Hepatocyte (in vitro differentiated cells): ENCODE measurements at regions not wholly inside any gene's neighbourhood (a gene's known extent, or its start where the extent isn't known, plus 50 kb on each side); places are given as distances from the start of the nearest gene placed in this dataset.
A peak's percentile ranks its signal among the peaks of the same experiment; 100 is the strongest.

Source experiments
- DNase-seq: peaks from one replicate; pipeline ENCODE4 v3.0.0-alpha.2; 2016; ENCODE audit warnings: low spot score
- H2AFZ ChIP-seq: fragments of 200-600 bp; sonication (generic); 2 replicates; pipeline ENCODE4 v1.6.0; 2016; ENCODE audit warnings: antibody characterized with exemption, mild to moderate bottlenecking
- H3K27ac ChIP-seq: fragments of 200-600 bp; sonication (generic); 2 replicates; pipeline ENCODE4 v1.5.1; 2016; ENCODE audit warnings: mild to moderate bottlenecking
- H3K27me3 ChIP-seq: fragments of 200-600 bp; sonication (generic); 2 replicates; pipeline ENCODE4 v1.6.1; 2016
- H3K36me3 ChIP-seq: fragments of 200-600 bp; sonication (generic); replicated peaks from 2 replicates; pipeline ENCODE4 v1.5.1; 2016; ENCODE audit warnings: low read depth; ENCODE audit not compliant: insufficient read depth
- H3K4me1 ChIP-seq: fragments of 200-600 bp; sonication (generic); 2 replicates; pipeline ENCODE4 v1.5.1; 2016; ENCODE audit warnings: mild to moderate bottlenecking, moderate library complexity; ENCODE audit not compliant: insufficient read depth
- H3K4me2 ChIP-seq: fragments of 200-600 bp; sonication (generic); 2 replicates; pipeline ENCODE4 v1.6.0; 2016
- H3K4me3 ChIP-seq: fragments of 200-600 bp; sonication (generic); 2 replicates; pipeline ENCODE4 v1.5.1; 2016; ENCODE audit warnings: mild to moderate bottlenecking
- H3K79me2 ChIP-seq: fragments of 200-600 bp; sonication (generic); 2 replicates; pipeline ENCODE4 v1.6.0; 2017; ENCODE audit warnings: mild to moderate bottlenecking
- H3K9me2 ChIP-seq: fragments of 200-600 bp; sonication (generic); replicated peaks from 2 replicates; pipeline ENCODE4 v1.6.0; 2017; ENCODE audit warnings: mild to moderate bottlenecking; ENCODE audit not compliant: insufficient read depth
- H3K9me3 ChIP-seq: fragments of 200-600 bp; sonication (generic); 2 replicates; pipeline ENCODE4 v1.5.1; 2016; ENCODE audit warnings: low read depth, mild to moderate bottlenecking
- H4K20me1 ChIP-seq: fragments of 200-600 bp; sonication (generic); 2 replicates; pipeline ENCODE4 v1.6.0; 2016; ENCODE audit warnings: mild to moderate bottlenecking; ENCODE audit not compliant: insufficient read depth, poor library complexity, severe bottlenecking
- CTCF ChIP-seq: fragments of 200-600 bp; sonication (generic); IDR thresholded peaks from 2 replicates; pipeline ENCODE4 v1.5.1; 2016; ENCODE audit warnings: antibody characterized with exemption, mild to moderate bottlenecking; ENCODE audit not compliant: poor library complexity
- EZH2 ChIP-seq: fragments of 200-600 bp; sonication (generic); IDR thresholded peaks from 2 replicates; pipeline ENCODE4 v1.6.1; 2016; ENCODE audit warnings: antibody characterized with exemption, mild to moderate bottlenecking, borderline replicate concordance
- EZH2phosphoT487 ChIP-seq: fragments of 200-600 bp; sonication (generic); IDR thresholded peaks from one replicate; pipeline ENCODE4 v1.6.1; 2018; ENCODE audit warnings: antibody characterized with exemption, mild to moderate bottlenecking, low read depth, moderate library complexity; ENCODE audit not compliant: unreplicated experiment, severe bottlenecking
- whole genome bisulfite sequencing: methylation state at CpG from one replicate; pipeline ENCODE4 v1.1.6; 2016; ENCODE audit warnings: low lambda C conversion rate; ENCODE audit errors: missing lambda C conversion rate; 5-methylcytosine and 5-hydroxymethylcytosine counted together

DNA sequence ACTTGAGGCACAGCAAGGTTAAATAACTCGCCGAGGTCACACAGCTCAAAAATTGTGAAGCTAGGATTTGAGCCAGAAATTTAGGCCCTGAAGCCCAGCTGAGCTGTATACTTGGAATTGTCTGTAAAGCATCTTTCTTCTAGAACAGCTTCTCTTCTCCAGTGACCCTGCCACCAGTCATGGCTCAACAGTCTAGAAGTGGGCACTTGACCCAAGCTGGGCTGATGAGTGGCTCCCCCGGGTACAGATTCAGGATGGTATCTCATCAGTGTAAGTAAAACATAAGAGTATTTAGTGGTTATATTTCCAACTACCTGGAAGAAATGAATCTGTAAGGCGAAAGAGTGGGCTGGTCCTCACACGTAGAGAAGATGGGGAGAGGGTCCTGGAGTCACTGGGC lies 243.9 kb upstream of the GPR26 start:
- no peak for TF ChIP-seq CTCF
- TF ChIP-seq EZH2, result no peak
- TF ChIP-seq EZH2phosphoT487, result no peak
- Histone ChIP-seq H3K36me3 (no peaks in the 10 kb centered on the region), H3K9me2 (no peaks in the 10 kb centered on the region), H3K4me3 (no peak overlapping the region), H3K4me2 (no peak overlapping the region), H3K27ac (no peak overlapping the region), H3K4me1 (no peaks in the 10 kb centered on the region), H3K79me2 (no peaks in the 10 kb centered on the region), H3K9me3 (no peaks in the 10 kb centered on the region), H3K27me3 (peaks cover 7% of the 10 kb centered on the region), H2AFZ (no peak overlapping the region), H4K20me1 (no peaks in the 10 kb centered on the region)
- DNase-seq, result no peak
- WGBS, result 94% methylated on average over 5 of the region's 5 CpGs

GRCh38 chr10:123424537-123424936 lies 241.6 kb upstream of the GPR26 start:
- H2AFZ ChIP-seq, result no peak overlapping the region
- 95% methylated on average over 6 of the region's 6 CpGs for WGBS

DNA sequence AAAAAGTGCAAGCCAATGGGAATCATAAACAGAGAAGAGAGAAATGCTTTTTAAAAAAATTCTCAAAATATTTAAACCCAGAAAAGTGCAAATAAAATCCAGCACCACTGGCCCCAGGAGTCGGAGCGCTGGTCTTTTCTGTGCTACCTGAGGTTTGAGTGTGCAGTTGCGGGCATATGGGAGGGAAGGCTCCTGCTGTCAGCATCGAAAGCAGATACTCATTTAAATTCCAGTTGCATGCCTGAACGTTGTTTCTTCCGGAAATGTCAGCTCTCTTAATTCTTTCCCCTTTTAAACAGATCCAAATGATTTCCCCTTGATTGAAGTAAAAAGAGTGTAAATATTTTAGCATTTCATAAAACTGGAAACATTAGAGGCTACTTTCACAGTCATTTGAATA lies 240.5 kb upstream of the GPR26 start:
- DNase-seq, result no peak
- TF ChIP-seq EZH2phosphoT487, result no peak
- TF ChIP-seq EZH2, result no peak
- no peak for TF ChIP-seq CTCF
- H3K27me3 ChIP-seq, result peaks cover 14% of the 10 kb centered on the region
- no peaks in the 10 kb centered on the region for H3K9me3 ChIP-seq
- no peak overlapping the region for H3K27ac ChIP-seq
- no peak overlapping the region for H3K4me2 ChIP-seq
- H3K9me2 ChIP-seq, result no peaks in the 10 kb centered on the region
- H3K36me3 ChIP-seq, result no peaks in the 10 kb centered on the region
- 63% methylated on average over 6 of the region's 6 CpGs for WGBS
- no peaks in the 10 kb centered on the region for H4K20me1 ChIP-seq
- no peak overlapping the region for H3K4me3 ChIP-seq
- H2AFZ ChIP-seq, result no peak overlapping the region
- no peaks in the 10 kb centered on the region for H3K4me1 ChIP-seq
- no peaks in the 10 kb centered on the region for H3K79me2 ChIP-seq

More at GRCh38 chr10:123424537-123424936, 241.6 kb upstream of the GPR26 start:
- Histone ChIP-seq H3K27ac (no peak overlapping the region), H3K27me3 (peaks cover 14% of the 10 kb centered on the region), H3K4me2 (no peak overlapping the region), H3K36me3 (no peaks in the 10 kb centered on the region), H3K79me2 (no peaks in the 10 kb centered on the region), H3K4me1 (no peaks in the 10 kb centered on the region), H3K9me3 (no peaks in the 10 kb centered on the region), H4K20me1 (no peaks in the 10 kb centered on the region), H3K9me2 (no peaks in the 10 kb centered on the region), H3K4me3 (no peak overlapping the region)
- TF ChIP-seq CTCF (no peak), EZH2phosphoT487 (no peak), EZH2 (no peak)
- no peak for DNase-seq

DNA sequence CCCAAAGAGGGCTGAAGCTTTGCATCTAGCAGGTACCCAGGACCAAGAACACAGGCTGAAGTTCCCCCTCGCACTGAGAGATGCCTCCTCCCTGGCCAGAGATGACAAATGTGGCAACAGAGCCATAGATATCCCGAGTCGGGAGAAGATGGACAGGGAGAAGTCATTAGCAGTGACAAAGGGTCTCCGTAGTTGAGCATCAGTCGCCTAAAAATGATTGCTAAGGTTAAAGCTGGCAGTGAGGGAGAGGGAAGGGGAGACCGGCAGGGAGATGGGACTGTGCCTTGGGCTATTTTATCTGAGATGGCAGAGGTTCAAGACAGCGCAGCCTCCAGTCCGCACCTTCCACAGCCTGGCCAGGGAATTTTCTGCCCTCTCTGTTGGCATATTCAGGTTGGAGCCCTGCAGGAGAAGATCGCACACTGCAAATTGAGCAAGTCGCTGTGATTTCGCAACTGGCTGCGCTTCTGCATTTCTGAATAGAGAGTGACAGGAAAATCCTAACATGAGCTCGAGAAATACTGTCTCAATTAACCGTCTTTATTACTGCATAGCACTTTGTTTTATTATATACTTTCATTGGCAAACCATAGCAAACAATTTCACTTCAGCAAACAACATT lies 238.9 kb upstream of the GPR26 start:
- peak; percentile 20 for DNase-seq

More for the DNA sequence above, 238.9 kb upstream of the GPR26 start:
- H3K9me2 ChIP-seq, result no peaks in the 10 kb centered on the region
- H3K4me2 ChIP-seq, result no peak overlapping the region
- no peaks in the 10 kb centered on the region for H3K9me3 ChIP-seq
- H3K4me3 ChIP-seq, result no peak overlapping the region
- H3K4me1 ChIP-seq, result no peaks in the 10 kb centered on the region
- peaks cover 14% of the 10 kb centered on the region for H3K27me3 ChIP-seq
- no peak overlapping the region for H2AFZ ChIP-seq
- no peak for TF ChIP-seq EZH2
- TF ChIP-seq CTCF, result no peak
- no peak for TF ChIP-seq EZH2phosphoT487
- H4K20me1 ChIP-seq, result no peaks in the 10 kb centered on the region
- 85% methylated on average over 14 of the region's 14 CpGs for WGBS
- no peak overlapping the region for H3K27ac ChIP-seq
- H3K36me3 ChIP-seq, result no peaks in the 10 kb centered on the region
- H3K79me2 ChIP-seq, result no peaks in the 10 kb centered on the region
